B cell (primary cell): ENCODE measurements at regions not wholly inside any gene's neighbourhood (a gene's known extent, or its start where the extent isn't known, plus 50 kb on each side); places are given as distances from the start of the nearest gene placed in this dataset.

Experiments
- ATAC-seq: fragments of 200-7000 bp; cut with Tn5 transposase; one replicate; pipeline ENCODE4 v1.10.0; 2021; ENCODE audit warnings: low read depth, mild to moderate bottlenecking, moderate number of reproducible peaks, moderate library complexity
- CTCF ChIA-PET: fragments of 350-600 bp; sonication (Branson Sonifier 250); formaldehyde crosslinking; loops from one replicate; lab custom pipeline; 2021; ENCODE audit warnings: antibody characterized with exemption, inconsistent platforms; lab: Charles Lee
- POLR2A ChIA-PET: fragments of 350-600 bp; sonication (Branson Sonifier 250); formaldehyde crosslinking; loops from one replicate; lab custom pipeline; 2021; ENCODE audit warnings: antibody characterized with exemption; lab: Charles Lee
- DNase-seq: peaks from one replicate; pipeline ENCODE4 v3.0.0; 2013
- H2AFZ ChIP-seq: 2 replicates; pipeline ENCODE4 v1.6.1; 2012; ENCODE audit warnings: mild to moderate bottlenecking, low read depth, low read length; ENCODE audit not compliant: insufficient read depth, poor library complexity, severe bottlenecking
- H3K27ac ChIP-seq, 2 donors: 1 replicate in 1 of 2; 2 replicates in 1 of 2; pipeline ENCODE4 v1.5.1; 2012 to 2013; ENCODE audit warnings: low read length in 2 of 2, mild to moderate bottlenecking in 2 of 2, moderate library complexity in 1 of 2
- H3K27me3 ChIP-seq, 4 experiments: fragments of 200-600 bp in 1 of 4; sonication (generic) in 1 of 4; replicated peaks in 1 of 4; 1 replicate in 2 of 4; 2 replicates in 2 of 4; pipeline versions ENCODE4 v1.6.1 to v1.7.0; 2013 to 2016; ENCODE audit warnings: low read length in 3 of 4, mild to moderate bottlenecking in 2 of 4, mixed read lengths in 1 of 4, moderate library complexity in 1 of 4; ENCODE audit not compliant: insufficient read depth in 4 of 4, control insufficient read depth in 3 of 4; ENCODE audit errors: control extremely low read depth in 1 of 4
- H3K36me3 ChIP-seq, 2 experiments: replicated peaks in 1 of 2; 1 replicate in 1 of 2; 2 replicates in 1 of 2; pipeline versions ENCODE4 v1.6.1 to v1.7.1; 2013; ENCODE audit warnings: low read length in 1 of 2; ENCODE audit not compliant: insufficient read depth in 2 of 2, control insufficient read depth in 1 of 2; ENCODE audit errors: control extremely low read depth in 1 of 2, extremely low read depth in 1 of 2
- H3K4me1 ChIP-seq, 2 donors: fragments of 200-600 bp in 1 of 2; sonication (generic) in 1 of 2; 1 replicate in 1 of 2; 2 replicates in 1 of 2; pipeline versions ENCODE4 v1.5.1 to v1.6.1; 2013 to 2017; ENCODE audit warnings: low read length in 2 of 2; ENCODE audit not compliant: control insufficient read depth in 2 of 2, insufficient read depth in 2 of 2
- H3K4me2 ChIP-seq: replicated peaks from 2 replicates; pipeline ENCODE3; 2012; ENCODE audit warnings: mild to moderate bottlenecking, low read depth, low read length; ENCODE audit not compliant: poor library complexity, severe bottlenecking
- H3K4me3 ChIP-seq, 5 experiments: fragments of 200-600 bp in 1 of 5; sonication (generic) in 1 of 5; 1 replicate in 3 of 5; 2 replicates in 2 of 5; pipeline versions ENCODE4 v1.5.1 to v1.7.0; 2011 to 2016; ENCODE audit warnings: low read length in 4 of 5, mild to moderate bottlenecking in 4 of 5, low read depth in 2 of 5, control low read depth in 1 of 5, moderate library complexity in 1 of 5; ENCODE audit not compliant: insufficient read depth in 1 of 5; ENCODE audit errors: control extremely low read depth in 1 of 5, extremely low read depth in 1 of 5
- H3K79me2 ChIP-seq: fragments of 200-600 bp; sonication (generic); one replicate; pipeline ENCODE4 v1.6.0; 2016; ENCODE audit warnings: low read length; ENCODE audit not compliant: control insufficient read depth, insufficient read depth
- H3K9ac ChIP-seq: fragments of 200-600 bp; sonication (generic); 2 replicates; pipeline ENCODE4 v1.6.1; 2017; ENCODE audit warnings: mild to moderate bottlenecking, low read length, moderate library complexity
- H3K9me3 ChIP-seq, 3 donors: one replicate each; pipeline versions ENCODE4 v1.6.1 to v1.7.1; 2013; ENCODE audit warnings: low read length in 2 of 3; ENCODE audit not compliant: control insufficient read depth in 2 of 3, insufficient read depth in 1 of 3; ENCODE audit errors: control extremely low read depth in 1 of 3
- H4K20me1 ChIP-seq: 2 replicates; pipeline ENCODE4 v1.6.0; 2012; ENCODE audit warnings: mild to moderate bottlenecking, low read length; ENCODE audit not compliant: insufficient read depth, control insufficient read depth, poor library complexity, severe bottlenecking
- H3K27ac Mint-ChIP-seq: one replicate; pipeline ENCODE4 v1.8.0; 2021; ENCODE audit warnings: mixed read lengths
- H3K27me3 Mint-ChIP-seq: one replicate; pipeline ENCODE4 v1.8.0; 2021; ENCODE audit warnings: mixed read lengths
- H3K4me1 Mint-ChIP-seq: one replicate; pipeline ENCODE4 v1.8.0; 2021; ENCODE audit warnings: mixed read lengths
- H3K4me3 Mint-ChIP-seq: one replicate; pipeline ENCODE4 v1.8.0; 2021; ENCODE audit warnings: mixed read lengths
- H3K9me3 Mint-ChIP-seq: one replicate; pipeline ENCODE4 v1.8.0; 2022; ENCODE audit warnings: mixed read lengths; ENCODE audit not compliant: insufficient read depth
- EZH2 ChIP-seq: IDR thresholded peaks from 2 replicates; pipeline ENCODE4 v1.6.1; 2012; ENCODE audit warnings: borderline replicate concordance, low read depth, mild to moderate bottlenecking, moderate library complexity, low read length; ENCODE audit not compliant: insufficient read depth, poor library complexity, severe bottlenecking
- WGBS: methylation state at CpG from one replicate; pipeline ENCODE4 v1.1.5; 2013; ENCODE audit warnings: missing lambda C conversion rate; ENCODE audit not compliant: insufficient coverage; 5-methylcytosine and 5-hydroxymethylcytosine counted together
- intact Hi-C: fragments of 100-400 bp; cut with micrococcal nuclease; formaldehyde crosslinking; loops from one replicate; pipeline ENCODE4 v1.10.0; 2022
- TF ChIP-seq, protein P1 (sequence below): fragments of 200-600 bp; IDR thresholded peaks from one replicate; pipeline ENCODE4 v1.8.0; 2022; ENCODE audit warnings: antibody characterized with exemption, mild to moderate bottlenecking

DNA sequence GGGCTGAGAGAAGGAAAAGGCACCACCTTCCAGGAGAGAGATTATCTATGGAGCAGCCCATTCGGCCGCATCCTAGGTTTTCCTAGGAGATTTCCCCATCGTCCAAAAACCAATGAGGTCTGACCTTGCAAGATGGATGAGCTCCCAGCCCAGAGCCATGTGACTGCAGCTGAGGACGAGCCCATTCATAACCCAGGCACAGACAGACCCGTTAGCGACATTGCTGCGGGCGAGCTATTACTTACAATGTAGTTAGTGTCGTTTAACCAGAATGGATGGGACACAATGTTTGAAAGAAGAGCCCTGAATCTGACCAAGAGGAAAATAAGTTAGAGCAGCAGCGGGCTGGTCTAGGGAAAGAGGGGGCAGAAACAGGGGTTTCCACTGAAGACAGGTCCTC lies 395.9 kb upstream of the CADM1 start:
- H3K4me1 Mint-ChIP-seq = no peaks in the 10 kb centered on the region
- H3K27ac ChIP-seq = no peak overlapping the region
- ATAC-seq = no peak
- H3K27me3 Mint-ChIP-seq = peaks cover 7% of the 10 kb centered on the region
- intact Hi-C loops = no loop called here
- H3K27me3 ChIP-seq = no peaks in the 10 kb centered on the region
- no peaks in the 10 kb centered on the region for H4K20me1 ChIP-seq
- no peak overlapping the region for H2AFZ ChIP-seq
- WGBS = 96% methylated on average over 9 of the region's 10 CpGs
- POLR2A ChIA-PET = no interaction called here
- H3K79me2 ChIP-seq = no peaks in the 10 kb centered on the region
- H3K9ac ChIP-seq = no peak overlapping the region
- no peaks in the 10 kb centered on the region for H3K36me3 ChIP-seq
- peaks cover 0 to 3% (median 0%) of the 10 kb centered on the region in 3 donors for H3K9me3 ChIP-seq
- no peaks in the 10 kb centered on the region for H3K9me3 Mint-ChIP-seq
- no peak overlapping the region for H3K4me2 ChIP-seq
- TF ChIP-seq, protein P1, sequence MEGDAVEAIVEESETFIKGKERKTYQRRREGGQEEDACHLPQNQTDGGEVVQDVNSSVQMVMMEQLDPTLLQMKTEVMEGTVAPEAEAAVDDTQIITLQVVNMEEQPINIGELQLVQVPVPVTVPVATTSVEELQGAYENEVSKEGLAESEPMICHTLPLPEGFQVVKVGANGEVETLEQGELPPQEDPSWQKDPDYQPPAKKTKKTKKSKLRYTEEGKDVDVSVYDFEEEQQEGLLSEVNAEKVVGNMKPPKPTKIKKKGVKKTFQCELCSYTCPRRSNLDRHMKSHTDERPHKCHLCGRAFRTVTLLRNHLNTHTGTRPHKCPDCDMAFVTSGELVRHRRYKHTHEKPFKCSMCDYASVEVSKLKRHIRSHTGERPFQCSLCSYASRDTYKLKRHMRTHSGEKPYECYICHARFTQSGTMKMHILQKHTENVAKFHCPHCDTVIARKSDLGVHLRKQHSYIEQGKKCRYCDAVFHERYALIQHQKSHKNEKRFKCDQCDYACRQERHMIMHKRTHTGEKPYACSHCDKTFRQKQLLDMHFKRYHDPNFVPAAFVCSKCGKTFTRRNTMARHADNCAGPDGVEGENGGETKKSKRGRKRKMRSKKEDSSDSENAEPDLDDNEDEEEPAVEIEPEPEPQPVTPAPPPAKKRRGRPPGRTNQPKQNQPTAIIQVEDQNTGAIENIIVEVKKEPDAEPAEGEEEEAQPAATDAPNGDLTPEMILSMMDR = no peak
- no peak for TF ChIP-seq EZH2
- no peak overlapping the region for H3K4me3 Mint-ChIP-seq
- no peaks in the 10 kb centered on the region for H3K4me1 ChIP-seq
- no peak for DNase-seq
- CTCF ChIA-PET = no interaction called here
- no peak overlapping the region for H3K27ac Mint-ChIP-seq
- H3K4me3 ChIP-seq = no peak overlapping the region

DNA sequence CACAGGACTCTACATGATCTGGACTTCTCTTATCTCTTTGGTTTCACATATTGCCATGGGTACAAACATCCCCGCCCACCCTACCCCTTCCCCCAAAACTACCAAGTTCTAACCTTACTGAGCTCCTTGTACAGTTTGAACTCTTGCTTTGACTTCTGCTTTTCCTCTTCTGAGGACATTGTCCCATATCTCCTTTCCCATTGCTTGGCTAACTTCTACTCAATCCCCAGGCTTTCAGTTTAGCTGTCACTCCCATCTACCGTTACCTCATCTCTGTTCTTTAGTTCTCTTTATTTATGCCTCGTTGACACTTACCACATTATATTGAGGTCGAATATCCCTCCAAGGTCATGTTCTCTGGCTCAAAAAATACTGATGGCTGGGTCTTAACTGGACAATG lies 393.5 kb upstream of the CADM1 start:
- no peaks in the 10 kb centered on the region for H3K4me1 Mint-ChIP-seq
- Histone ChIP-seq H3K79me2 (no peaks in the 10 kb centered on the region), H2AFZ (no peak overlapping the region), H3K4me1 (no peaks in the 10 kb centered on the region), H3K27me3 (no peaks in the 10 kb centered on the region), H3K9me3 (peaks cover 0 to 3% (median 0%) of the 10 kb centered on the region in 3 donors), H3K9ac (no peak overlapping the region), H4K20me1 (no peaks in the 10 kb centered on the region), H3K36me3 (no peaks in the 10 kb centered on the region), H3K4me3 (no peak overlapping the region), H3K27ac (no peak overlapping the region), H3K4me2 (no peak overlapping the region)
- ChIA-PET POLR2A (no interaction called here), CTCF (no interaction called here)
- no peak for ATAC-seq
- TF ChIP-seq EZH2 = no peak
- TF ChIP-seq, protein P1 = no peak
- 44% methylated on average over 2 of the region's 4 CpGs for WGBS
- no peaks in the 10 kb centered on the region for H3K27me3 Mint-ChIP-seq
- intact Hi-C loops = no loop called here
- H3K27ac Mint-ChIP-seq = no peak overlapping the region
- no peak overlapping the region for H3K4me3 Mint-ChIP-seq
- H3K9me3 Mint-ChIP-seq = no peaks in the 10 kb centered on the region
- no peak for DNase-seq
